ENCODE measurements at regions not wholly inside any gene's neighbourhood (a gene's known extent, or its start where the extent isn't known, plus 50 kb on each side); places are given as distances from the start of the nearest gene placed in this dataset.

- no peak for TF ChIP-seq EZH2 (IDR thresholded peaks at IDR 0.05; ENCODE audit: low read length, missing control alignments)
- TF ChIP-seq CTCF (conservative IDR thresholded peaks at IDR 0.05 in 1 of 2, IDR thresholded peaks at IDR 0.05 in 1 of 2; ENCODE audit: low read depth in 1 of 2, low read length in 2 of 2) = no peak
These were observed 484.3 kb downstream of the LMO4 start for GRCh38 chr1:87812871-87813577.

All from fibroblast of lung (primary cell).